ENCODE measurements at regions not wholly inside any gene's neighbourhood (a gene's known extent, or its start where the extent isn't known, plus 50 kb on each side); places are given as distances from the start of the nearest gene placed in this dataset.

DNA sequence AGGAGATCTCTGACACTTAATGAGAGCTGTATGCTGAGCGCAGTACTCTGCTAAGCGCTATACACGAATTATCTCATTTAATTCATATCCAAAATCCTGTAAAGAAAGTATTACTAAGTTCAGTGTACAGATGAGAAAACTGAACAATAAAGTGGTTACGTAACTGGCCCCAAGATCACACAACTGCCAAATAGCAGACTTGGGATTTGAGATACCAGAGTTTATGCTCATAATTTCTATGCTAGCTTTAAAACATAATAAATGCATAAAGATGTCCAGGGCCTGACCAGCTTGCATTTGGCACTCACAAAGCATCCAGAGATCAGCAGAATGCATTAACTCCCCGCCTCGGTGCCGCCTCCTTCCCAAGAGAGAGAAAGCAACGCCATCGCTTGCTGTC, 83.2 kb upstream of the PWP1 start:
- TF ChIP-seq EZH2 (IDR thresholded peaks at IDR 0.05; ENCODE audit: borderline replicate concordance, low read depth, low read length, poor library complexity, severe bottlenecking) = no peak
- TF ChIP-seq, protein P1, sequence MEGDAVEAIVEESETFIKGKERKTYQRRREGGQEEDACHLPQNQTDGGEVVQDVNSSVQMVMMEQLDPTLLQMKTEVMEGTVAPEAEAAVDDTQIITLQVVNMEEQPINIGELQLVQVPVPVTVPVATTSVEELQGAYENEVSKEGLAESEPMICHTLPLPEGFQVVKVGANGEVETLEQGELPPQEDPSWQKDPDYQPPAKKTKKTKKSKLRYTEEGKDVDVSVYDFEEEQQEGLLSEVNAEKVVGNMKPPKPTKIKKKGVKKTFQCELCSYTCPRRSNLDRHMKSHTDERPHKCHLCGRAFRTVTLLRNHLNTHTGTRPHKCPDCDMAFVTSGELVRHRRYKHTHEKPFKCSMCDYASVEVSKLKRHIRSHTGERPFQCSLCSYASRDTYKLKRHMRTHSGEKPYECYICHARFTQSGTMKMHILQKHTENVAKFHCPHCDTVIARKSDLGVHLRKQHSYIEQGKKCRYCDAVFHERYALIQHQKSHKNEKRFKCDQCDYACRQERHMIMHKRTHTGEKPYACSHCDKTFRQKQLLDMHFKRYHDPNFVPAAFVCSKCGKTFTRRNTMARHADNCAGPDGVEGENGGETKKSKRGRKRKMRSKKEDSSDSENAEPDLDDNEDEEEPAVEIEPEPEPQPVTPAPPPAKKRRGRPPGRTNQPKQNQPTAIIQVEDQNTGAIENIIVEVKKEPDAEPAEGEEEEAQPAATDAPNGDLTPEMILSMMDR (conservative IDR thresholded peaks at IDR 0.05; ENCODE audit: low read depth, low read length) = no peak
